GM08714 (cell line): ENCODE measurements at regions not wholly inside any gene's neighbourhood (a gene's known extent, or its start where the extent isn't known, plus 50 kb on each side); places are given as distances from the start of the nearest gene placed in this dataset.

Experiments used
- H3K4me3 ChIP-seq: fragments of 200-500 bp; sonication (Bioruptor generic); 2 replicates; pipeline ENCODE4 v1.5.1; 2014; ENCODE audit warnings: mild to moderate bottlenecking, low read length, inconsistent platforms
- ZNF274 ChIP-seq: IDR thresholded peaks from 2 replicates; pipeline ENCODE4 v1.6.1; 2012; ENCODE audit warnings: mild to moderate bottlenecking, low read depth, low read length

DNA sequence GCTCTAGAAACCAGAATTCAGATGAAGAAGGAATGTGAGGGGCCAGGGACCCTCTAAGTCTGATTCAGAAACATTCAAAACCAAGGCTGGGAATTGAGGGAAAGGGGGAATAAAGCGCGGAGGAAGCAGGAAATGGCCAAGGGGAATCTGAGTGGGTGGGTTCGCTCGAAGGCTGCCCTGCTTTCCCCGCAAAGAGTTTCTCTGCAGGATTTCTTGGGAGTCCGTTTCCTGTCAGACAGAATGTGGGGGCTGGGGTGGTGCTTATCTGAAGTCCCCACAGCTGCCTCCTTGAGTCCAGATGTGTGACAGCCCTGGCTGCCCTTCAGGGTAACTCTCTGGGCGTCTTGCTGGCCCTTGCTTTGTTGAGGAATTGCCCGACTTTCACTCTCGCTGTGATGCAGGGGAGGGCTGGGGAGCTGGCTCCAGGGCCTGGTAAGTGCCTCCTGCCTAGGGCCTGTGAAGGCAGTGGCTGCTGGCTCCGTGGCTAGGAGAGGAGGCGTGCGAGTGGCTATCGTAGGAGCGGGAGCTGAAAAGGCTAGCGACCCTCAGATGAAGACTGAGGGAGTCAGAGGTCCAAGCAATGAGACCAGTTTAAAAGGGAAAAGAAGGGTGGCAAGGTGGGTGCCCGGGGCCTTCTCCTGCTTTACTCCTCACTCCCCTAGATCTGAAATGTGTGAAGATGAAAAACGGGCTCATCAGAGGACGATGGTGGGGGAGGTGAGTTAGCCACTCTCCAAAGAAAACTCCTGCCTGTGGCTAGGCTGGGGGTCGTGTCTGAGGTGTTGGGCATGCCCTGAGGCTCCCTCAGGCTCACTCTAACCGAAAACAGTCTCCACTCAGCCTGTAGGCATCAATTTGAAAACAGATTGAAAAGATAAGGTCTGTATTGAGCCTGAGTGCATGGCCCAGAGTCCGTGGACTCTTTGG, 143.9 kb upstream of the UMPS start:
- TF ChIP-seq ZNF274 = no peak
- no peak overlapping the region for H3K4me3 ChIP-seq

DNA sequence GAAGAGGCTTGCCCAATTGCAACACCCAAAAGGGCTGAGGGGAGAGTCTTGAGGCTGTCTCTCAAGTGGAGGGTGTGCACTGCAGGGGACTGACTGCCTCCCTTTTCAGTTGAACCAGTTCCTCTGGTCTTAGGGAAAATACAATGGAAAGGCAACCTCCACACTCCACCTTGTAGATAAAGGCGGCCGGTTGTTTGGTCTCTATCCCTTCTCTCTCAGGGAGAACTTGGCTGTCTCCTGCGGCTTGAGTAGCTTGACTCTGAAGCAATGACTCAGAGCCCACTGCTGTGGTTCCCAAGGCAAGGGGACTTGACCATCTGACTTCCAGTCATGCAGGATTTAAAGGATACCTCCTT, 143.2 kb upstream of the UMPS start:
- no peak for TF ChIP-seq ZNF274
- no peak overlapping the region for H3K4me3 ChIP-seq

DNA sequence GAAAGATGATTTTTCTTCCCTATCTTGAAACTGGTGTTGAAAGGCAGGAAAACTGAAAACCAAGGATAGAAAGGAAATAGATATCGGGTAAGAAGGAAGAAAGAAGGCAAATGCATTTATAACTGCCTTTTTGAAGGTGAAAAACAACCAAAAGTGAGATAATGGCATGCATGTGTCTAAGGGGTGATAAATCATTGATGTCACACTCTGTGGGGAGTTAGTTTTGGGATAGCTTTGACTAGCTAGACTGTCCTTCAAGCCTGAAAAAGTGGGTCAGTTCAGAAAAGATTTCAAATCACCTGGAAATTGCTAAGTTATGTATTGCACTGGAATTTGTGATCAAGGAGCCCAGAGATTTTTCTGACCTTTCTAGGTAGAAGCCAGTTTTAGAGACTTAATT, 142.2 kb upstream of the UMPS start:
- H3K4me3 ChIP-seq = no peak overlapping the region
- TF ChIP-seq ZNF274 = no peak

DNA sequence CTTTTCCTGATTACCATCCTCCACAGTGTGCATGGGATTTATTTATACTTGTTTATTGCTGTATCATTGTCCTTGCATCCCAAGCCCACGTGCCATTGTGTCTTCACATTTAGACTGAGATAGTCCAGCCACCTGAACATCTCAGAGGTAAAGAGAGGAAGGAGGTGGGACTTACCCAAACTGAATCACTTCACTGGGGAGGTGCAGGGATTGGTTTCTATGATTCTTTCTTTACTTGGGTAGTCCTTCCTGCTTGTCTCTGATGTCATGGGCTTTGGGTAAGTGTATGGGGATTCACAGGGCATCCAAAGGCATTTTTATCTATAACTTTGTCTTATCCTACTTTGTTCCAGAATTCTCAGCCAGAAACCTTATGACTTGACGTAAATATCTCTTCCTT, 141.5 kb upstream of the UMPS start:
- no peak for TF ChIP-seq ZNF274
- no peak overlapping the region for H3K4me3 ChIP-seq

DNA sequence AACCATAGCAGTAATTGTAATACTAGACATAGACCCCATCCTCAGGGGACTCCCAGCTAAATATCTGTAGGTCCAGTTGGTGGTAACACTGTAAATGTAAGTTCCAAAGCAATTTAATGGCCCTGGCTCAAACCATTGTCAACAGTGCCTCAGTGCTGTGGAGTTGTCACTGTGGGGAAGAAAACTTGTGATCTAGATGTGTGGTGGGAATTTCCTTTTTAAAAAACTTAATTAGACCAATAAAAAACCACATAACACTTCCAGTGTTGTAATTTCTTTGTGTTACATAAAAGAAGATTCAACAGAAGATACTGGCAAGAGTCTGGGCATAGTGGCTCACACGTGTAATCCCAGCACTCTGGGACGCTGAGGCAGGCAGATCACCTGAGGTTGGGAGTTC, 138.6 kb upstream of the UMPS start:
- TF ChIP-seq ZNF274 = no peak
- H3K4me3 ChIP-seq = no peak overlapping the region

DNA sequence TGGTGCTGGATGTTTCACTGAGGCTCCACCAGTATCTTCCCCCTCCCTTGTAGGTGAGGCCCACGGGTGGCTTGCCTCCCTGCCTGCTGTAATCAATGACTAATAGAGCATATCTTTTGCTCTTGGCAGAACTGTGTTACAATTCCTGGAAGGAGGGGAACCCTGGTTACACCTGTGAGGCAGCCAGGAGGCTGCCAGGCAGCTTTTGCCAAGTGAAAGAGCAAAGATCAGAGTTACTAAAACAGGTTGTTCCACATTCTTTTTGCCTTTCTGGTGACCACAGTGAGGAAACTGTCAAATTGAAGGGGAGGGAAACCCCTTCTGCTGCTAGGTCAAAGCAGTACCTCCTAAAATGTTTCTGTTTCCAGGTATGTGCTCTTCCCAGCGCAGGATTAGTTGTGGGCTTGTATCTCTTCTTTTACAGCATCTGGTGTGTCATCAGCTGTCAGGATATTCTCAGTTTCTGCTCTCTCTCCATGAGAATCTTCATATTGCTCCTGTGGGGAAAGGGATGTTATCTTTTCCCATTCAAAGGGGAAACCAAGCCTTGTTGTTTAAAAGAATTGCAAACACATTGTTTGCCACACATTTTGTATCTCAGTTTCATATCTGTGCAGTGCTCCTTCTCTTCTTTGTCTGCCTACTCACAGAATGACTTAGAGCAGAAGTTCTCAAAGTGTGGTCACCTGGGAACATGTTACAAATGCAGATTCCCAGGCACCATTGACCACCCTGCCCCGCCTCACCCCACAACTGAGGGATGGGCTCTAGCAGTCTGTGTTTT, 137.4 kb upstream of the UMPS start:
- TF ChIP-seq ZNF274 = no peak
- H3K4me3 ChIP-seq = no peak overlapping the region

DNA sequence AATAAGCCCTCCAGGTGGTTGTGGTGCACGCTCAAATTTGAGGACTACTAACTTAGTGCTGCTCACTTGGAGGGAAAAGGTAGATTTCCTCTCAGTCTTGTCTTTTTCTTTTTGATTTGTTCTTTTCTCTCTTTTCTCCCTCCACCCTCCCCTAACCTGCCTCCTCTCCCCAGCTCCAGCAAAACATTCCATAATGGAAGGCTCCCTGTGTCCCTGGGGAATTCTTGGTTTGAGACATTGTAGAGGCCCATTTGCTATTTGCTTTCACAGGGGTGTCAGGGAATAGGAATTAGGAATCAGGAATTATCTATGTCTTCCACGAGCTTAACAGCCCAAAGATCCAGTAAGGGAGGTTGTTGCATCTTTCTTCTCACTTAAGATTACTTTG, 136.8 kb upstream of the UMPS start:
- H3K4me3 ChIP-seq = no peak overlapping the region
- TF ChIP-seq ZNF274 = no peak

DNA sequence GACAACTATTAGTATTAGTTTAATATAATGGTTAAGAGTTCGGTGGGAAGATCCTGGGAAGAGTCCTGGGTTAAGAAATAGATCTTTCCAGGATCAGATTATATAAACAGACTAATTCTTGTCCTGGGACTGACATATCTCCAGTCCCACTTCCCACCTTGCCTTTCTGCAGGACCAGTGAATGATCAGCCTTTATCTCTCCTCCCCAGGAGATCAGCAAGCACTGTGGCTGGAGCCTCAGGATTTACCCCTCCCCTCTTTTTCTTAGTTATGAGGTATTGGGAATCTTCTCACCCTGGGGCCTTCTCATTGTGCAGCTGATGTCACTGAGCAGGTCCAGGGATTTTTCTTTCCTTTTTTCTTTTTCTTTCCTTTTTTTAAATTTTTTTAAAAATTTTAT, 135.7 kb upstream of the UMPS start:
- no peak for TF ChIP-seq ZNF274
- no peak overlapping the region for H3K4me3 ChIP-seq

DNA sequence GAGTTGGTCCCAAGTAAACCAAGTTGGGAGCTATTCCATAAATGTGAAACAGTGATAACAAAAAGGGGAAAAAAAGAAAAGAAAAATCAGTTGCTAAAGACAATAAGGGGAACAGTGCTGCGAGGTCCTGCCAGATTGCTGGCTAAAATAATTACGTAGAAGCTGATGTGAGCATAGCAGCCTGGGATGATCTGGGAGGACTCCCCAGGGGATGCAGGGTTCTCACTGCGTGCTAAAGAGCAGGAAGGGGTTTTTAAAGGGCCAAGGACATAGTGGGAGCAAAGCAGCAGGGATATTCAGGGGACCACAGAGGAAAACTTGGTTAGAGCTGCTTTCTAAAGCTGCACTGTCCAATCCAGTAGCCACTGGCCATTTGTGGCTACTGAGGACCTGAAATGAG, 133.0 kb upstream of the UMPS start:
- no peak for TF ChIP-seq ZNF274
- H3K4me3 ChIP-seq = no peak overlapping the region

DNA sequence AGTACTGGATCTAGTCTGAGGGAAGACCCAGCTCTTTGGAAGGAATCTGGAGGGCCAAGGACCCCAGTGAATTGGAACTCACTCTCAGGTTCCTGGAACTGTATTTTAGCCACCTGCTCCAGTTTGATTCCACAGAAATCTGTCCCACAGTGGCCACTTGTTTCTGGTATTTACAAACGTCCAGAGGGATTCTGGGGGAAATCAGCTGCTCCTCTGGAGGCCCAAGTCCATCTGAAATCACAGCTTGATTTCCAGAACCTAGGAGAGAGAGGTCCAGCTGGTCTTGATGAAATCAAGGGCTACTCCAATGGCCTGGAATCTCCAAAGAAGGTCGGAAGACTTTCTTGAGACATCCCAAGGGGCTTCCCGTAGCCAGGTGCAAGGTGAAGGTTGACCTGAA, 132.3 kb upstream of the UMPS start:
- TF ChIP-seq ZNF274 = no peak

DNA sequence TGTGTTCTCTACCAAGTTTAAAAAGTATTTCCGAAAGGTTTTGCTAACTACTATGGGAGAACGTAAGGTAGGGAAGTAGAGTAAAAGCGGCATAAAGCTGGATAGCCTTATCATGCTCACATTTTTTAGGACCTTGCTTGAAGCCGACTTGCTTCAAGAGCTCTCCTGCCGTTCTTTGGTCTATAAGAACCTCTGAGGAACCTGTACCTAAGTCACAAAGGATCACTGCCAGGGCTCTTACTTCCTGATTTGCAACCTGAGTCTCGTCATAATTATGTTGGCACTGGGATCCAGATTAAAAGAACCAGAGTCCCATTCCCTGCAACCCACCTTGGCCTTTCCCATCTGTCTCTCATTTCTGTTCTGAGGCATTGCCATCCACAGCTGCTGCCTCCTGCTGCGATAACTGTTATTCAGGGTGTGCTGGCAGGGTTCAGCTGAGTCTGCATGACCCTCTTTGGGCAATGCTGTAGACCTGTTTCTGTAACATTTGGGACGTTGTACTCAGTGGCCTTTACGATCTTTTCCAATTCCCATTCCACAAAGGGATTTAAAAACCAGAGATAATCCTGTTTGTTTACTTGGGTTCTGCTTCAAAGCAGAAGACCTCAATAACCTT, 131.0 kb upstream of the UMPS start:
- H3K4me3 ChIP-seq = no peak overlapping the region
- no peak for TF ChIP-seq ZNF274

More for the DNA sequence above, 132.3 kb upstream of the UMPS start:
- no peak overlapping the region for H3K4me3 ChIP-seq

DNA sequence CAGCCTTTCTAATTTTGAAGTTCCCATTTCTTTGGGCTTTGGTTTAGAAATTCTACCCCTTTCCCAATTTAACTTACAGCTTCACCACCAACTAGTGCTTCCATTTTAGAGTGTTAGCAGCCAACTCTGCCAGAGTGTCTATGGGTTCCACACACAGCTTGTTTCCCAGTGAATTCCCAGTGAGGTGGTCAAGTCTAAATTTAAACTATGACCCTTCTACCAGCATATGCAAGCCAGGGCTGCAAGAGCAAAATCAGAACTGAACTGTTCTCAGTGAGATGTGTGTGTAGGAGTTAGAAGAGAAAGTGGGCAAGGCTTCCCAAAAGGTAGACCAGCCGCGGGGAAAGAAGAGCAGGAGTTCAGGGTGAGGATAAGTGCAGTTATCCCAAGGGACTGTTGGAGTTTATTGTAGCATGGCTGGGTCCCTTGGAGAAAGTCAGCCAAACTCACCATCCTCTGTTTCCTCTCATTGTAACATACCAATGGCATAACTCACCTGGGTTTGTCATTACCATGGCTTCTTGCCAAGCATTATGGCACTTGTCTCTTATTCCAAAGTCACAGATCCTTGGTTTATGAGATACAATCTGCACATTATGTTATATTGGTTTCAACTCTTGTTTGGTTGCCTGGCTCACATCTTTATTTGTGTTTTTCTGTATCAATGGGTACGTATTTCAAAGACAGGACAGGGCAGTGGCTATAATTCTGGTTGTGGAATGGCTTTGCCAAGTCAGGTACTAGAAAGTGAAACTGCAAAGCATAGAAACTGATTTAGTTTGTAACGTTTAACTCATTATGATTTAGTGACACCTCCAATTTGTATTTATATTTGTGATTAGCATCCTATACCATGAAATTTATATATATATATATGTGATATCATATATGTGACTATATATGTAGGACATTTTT, 130.2 kb upstream of the UMPS start:
- no peak for TF ChIP-seq ZNF274
- H3K4me3 ChIP-seq = no peak overlapping the region

DNA sequence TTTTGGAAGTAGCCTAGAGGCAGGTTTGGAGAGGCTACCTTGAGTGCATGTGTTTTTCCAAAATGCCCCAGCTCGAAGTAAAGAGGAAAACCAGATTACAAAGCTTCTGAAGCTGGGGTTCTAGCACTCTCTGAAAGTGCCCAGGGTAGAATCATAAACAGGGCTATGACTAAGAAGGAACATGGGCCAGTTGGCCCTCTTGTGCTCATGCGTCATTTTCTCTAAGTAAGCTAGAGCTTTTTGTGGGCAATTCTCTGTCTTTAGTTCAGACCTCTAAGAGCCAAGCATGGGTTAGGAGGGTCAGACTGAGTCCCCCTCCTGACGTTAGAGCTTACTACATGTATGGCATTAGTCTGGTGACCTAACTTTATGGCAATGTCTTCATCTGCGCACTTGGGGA, 129.5 kb upstream of the UMPS start:
- H3K4me3 ChIP-seq = no peak overlapping the region
- TF ChIP-seq ZNF274 = no peak

DNA sequence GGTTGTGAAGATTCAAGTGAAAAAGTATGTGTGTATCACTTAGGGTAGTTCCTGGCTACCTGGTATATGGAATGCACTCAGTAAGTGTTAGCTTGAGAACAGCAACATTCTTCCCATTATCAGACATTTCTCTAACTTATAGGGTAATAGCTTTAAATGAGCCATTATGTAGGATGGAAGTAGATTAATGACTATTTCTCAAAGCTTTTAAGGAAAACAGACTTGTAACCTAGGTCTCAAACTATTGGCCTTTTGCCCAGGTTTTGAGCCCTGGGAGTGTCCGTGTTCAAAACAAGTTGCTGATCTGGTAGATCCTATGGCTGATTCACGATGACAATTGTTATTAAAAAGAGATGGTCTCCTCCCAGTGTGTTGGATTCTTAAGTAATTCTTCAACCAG, 129.1 kb upstream of the UMPS start:
- no peak for TF ChIP-seq ZNF274
- H3K4me3 ChIP-seq = no peak overlapping the region
